ENCODE measurements at regions not wholly inside any gene's neighbourhood (a gene's known extent, or its start where the extent isn't known, plus 50 kb on each side); places are given as distances from the start of the nearest gene placed in this dataset.

DNA sequence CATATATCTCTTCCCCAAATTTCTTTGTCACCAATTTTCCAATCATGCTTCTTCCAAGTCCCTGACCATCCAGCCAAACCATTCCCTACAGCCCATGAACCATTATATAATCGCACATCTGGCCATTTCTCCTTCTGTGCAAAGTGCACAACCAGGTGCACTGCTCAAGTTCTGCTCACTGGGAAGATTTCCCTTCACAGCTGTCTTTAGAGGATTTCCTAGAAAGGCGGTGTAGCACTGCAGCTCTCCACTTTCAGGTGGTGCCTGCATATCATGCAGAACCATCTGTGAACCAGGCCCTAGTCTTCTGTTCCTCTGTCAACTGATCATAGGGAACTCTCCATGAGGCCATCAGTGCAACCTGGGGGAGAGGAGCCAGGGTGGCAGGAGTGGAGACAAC, 95.0 kb upstream of the CABCOCO1 start:
- TF ChIP-seq, protein P1, sequence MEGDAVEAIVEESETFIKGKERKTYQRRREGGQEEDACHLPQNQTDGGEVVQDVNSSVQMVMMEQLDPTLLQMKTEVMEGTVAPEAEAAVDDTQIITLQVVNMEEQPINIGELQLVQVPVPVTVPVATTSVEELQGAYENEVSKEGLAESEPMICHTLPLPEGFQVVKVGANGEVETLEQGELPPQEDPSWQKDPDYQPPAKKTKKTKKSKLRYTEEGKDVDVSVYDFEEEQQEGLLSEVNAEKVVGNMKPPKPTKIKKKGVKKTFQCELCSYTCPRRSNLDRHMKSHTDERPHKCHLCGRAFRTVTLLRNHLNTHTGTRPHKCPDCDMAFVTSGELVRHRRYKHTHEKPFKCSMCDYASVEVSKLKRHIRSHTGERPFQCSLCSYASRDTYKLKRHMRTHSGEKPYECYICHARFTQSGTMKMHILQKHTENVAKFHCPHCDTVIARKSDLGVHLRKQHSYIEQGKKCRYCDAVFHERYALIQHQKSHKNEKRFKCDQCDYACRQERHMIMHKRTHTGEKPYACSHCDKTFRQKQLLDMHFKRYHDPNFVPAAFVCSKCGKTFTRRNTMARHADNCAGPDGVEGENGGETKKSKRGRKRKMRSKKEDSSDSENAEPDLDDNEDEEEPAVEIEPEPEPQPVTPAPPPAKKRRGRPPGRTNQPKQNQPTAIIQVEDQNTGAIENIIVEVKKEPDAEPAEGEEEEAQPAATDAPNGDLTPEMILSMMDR (IDR thresholded peaks at IDR 0.05; ENCODE audit: insufficient read depth, low read length) = no peak
- TF ChIP-seq POLR2AphosphoS5 (IDR thresholded peaks at IDR 0.05; ENCODE audit: low read depth) = no peak
- no peak for TF ChIP-seq GABPA (IDR thresholded peaks at IDR 0.05; ENCODE audit: low read depth)
- TF ChIP-seq, protein P2, sequence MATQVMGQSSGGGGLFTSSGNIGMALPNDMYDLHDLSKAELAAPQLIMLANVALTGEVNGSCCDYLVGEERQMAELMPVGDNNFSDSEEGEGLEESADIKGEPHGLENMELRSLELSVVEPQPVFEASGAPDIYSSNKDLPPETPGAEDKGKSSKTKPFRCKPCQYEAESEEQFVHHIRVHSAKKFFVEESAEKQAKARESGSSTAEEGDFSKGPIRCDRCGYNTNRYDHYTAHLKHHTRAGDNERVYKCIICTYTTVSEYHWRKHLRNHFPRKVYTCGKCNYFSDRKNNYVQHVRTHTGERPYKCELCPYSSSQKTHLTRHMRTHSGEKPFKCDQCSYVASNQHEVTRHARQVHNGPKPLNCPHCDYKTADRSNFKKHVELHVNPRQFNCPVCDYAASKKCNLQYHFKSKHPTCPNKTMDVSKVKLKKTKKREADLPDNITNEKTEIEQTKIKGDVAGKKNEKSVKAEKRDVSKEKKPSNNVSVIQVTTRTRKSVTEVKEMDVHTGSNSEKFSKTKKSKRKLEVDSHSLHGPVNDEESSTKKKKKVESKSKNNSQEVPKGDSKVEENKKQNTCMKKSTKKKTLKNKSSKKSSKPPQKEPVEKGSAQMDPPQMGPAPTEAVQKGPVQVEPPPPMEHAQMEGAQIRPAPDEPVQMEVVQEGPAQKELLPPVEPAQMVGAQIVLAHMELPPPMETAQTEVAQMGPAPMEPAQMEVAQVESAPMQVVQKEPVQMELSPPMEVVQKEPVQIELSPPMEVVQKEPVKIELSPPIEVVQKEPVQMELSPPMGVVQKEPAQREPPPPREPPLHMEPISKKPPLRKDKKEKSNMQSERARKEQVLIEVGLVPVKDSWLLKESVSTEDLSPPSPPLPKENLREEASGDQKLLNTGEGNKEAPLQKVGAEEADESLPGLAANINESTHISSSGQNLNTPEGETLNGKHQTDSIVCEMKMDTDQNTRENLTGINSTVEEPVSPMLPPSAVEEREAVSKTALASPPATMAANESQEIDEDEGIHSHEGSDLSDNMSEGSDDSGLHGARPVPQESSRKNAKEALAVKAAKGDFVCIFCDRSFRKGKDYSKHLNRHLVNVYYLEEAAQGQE (IDR thresholded peaks at IDR 0.05; ENCODE audit: insufficient replicate concordance, low read depth) = no peak
